ENCODE measurements at regions not wholly inside any gene's neighbourhood (a gene's known extent, or its start where the extent isn't known, plus 50 kb on each side); places are given as distances from the start of the nearest gene placed in this dataset.
"Not testable (repeated sequence)": the region's sequence is repeated elsewhere in the genome, so short reads cannot be mapped to it uniquely, and the experiment has no call there.

DNA sequence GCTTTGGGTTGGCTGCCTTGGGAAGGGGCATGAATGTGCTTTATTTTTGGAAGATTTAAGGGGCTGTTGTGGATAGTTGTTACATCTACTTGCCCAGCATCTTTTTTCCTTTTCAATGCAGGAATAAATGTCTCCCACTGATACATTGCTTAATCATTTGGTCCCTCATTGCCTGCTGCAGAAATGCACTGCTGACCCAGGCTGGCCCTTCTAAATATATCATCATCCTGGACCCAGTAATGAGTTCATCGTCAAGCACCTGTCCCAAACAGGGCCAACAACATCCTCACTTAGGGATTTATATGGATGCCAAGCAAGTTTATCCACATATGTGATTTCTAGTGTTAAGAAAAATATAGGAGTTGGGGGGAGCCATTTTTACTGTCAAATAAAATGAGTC is 67.2 kb downstream of the ASCL1 start:
- no peaks in the 10 kb centered on the region for H3K9me3 Mint-ChIP-seq
- POLR2A ChIA-PET, result no interaction called here
- no peak for DNase-seq
- H3K27me3 ChIP-seq (ENCODE audit: control insufficient read depth in 1 of 2, insufficient read depth in 2 of 2, low read length in 2 of 2), result no peaks in the 10 kb centered on the region
- H3K27ac ChIP-seq (ENCODE audit: low read depth in 1 of 2, low read length in 2 of 2), result no peak overlapping the region
- ATAC-seq (ENCODE audit: poor library complexity), result no peak
- no peaks in the 10 kb centered on the region for H3K4me1 Mint-ChIP-seq (ENCODE audit: low read depth)
- no peaks in the 10 kb centered on the region for H3K4me1 ChIP-seq (ENCODE audit: insufficient read depth, low read length)
- H3K36me3 Mint-ChIP-seq (ENCODE audit: low read depth), result no peaks in the 10 kb centered on the region
- H3K27ac Mint-ChIP-seq, result no peak overlapping the region
- TF ChIP-seq, protein P1, sequence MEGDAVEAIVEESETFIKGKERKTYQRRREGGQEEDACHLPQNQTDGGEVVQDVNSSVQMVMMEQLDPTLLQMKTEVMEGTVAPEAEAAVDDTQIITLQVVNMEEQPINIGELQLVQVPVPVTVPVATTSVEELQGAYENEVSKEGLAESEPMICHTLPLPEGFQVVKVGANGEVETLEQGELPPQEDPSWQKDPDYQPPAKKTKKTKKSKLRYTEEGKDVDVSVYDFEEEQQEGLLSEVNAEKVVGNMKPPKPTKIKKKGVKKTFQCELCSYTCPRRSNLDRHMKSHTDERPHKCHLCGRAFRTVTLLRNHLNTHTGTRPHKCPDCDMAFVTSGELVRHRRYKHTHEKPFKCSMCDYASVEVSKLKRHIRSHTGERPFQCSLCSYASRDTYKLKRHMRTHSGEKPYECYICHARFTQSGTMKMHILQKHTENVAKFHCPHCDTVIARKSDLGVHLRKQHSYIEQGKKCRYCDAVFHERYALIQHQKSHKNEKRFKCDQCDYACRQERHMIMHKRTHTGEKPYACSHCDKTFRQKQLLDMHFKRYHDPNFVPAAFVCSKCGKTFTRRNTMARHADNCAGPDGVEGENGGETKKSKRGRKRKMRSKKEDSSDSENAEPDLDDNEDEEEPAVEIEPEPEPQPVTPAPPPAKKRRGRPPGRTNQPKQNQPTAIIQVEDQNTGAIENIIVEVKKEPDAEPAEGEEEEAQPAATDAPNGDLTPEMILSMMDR (IDR thresholded peaks at IDR 0.05), result no peak
- CTCF ChIA-PET, result no interaction called here
- H3K9me3 ChIP-seq (ENCODE audit: control insufficient read depth in 1 of 2, insufficient read depth in 1 of 2, low read length in 2 of 2), result no peaks in the 10 kb centered on the region
- no peaks in the 10 kb centered on the region for H3K27me3 Mint-ChIP-seq
- H3K36me3 ChIP-seq (ENCODE audit: insufficient read depth, low read length), result no peaks in the 10 kb centered on the region
- intact Hi-C loops (cut with DNase I, micrococcal nuclease), result no loop called here
- no peak overlapping the region for H3K4me3 ChIP-seq (ENCODE audit: low read length)
- no peak overlapping the region for H3K4me3 Mint-ChIP-seq

DNA sequence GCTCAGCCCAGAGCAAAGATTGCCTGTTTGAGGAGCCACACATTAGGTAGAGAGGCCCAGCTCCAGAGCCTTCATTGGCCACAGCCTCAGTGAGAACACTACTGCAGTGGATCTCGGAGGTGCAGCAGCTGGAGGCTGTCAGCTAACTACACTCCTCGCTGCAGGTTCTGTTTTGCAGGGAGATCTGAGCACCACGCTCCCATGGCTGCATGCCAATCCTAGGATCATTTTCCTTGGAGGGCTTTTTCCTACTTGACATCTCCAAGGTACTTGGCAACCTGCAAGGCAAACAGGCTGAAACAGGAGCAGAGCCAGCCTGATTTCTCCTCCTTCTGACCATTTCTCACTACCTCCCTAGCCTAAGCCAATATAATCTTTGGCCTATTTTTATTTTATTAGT is 69.2 kb downstream of the ASCL1 start:
- H3K27ac ChIP-seq (ENCODE audit: low read depth in 1 of 2, low read length in 2 of 2); H3K27me3 ChIP-seq (ENCODE audit: control insufficient read depth in 1 of 2, insufficient read depth in 2 of 2, low read length in 2 of 2); DNase-seq; POLR2A ChIA-PET; H3K27ac Mint-ChIP-seq; H3K36me3 Mint-ChIP-seq (ENCODE audit: low read depth); H3K4me3 Mint-ChIP-seq; H3K4me1 ChIP-seq (ENCODE audit: insufficient read depth, low read length); H3K4me3 ChIP-seq (ENCODE audit: low read length); H3K9me3 Mint-ChIP-seq; ATAC-seq (ENCODE audit: poor library complexity); CTCF ChIA-PET; intact Hi-C loops (cut with DNase I, micrococcal nuclease); H3K9me3 ChIP-seq (ENCODE audit: control insufficient read depth in 1 of 2, insufficient read depth in 1 of 2, low read length in 2 of 2); H3K27me3 Mint-ChIP-seq; H3K4me1 Mint-ChIP-seq (ENCODE audit: low read depth); H3K36me3 ChIP-seq (ENCODE audit: insufficient read depth, low read length): not testable (repeated sequence)

DNA sequence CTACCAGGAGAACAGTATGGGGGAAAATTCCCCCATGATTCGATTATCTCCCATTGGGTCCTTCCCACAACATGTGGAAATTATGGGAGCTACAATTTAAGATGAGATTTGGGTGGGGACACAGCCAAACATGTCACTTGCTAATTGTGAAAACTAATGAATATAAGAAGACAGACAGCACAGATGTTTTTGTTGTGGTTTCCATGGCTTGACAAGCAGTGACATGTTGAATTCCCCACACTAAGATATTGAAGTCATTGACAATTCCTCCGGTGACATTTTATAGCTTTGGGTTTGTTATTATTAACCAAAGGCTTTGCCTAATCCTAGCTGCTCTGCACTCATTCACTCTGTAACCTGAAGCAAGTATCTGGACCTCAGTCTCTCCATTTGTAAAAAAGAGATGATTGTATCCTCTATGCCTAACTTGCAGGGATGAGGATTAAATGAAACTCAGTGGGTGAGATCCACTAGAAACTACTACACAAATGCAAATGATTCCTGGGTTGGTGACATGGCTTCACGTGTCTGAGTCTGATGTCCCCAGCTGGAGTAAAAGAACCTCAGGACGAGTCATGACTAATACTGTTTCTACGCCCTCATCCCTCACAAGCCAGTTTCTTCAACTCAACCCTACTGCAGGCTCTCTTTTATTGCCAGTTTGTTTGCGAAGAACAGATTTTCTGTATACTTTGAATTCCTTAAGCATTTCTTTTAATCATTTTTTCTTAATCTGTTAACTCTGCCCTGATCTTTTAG is 71.6 kb downstream of the ASCL1 start:
- H3K27me3 Mint-ChIP-seq, result no peaks in the 10 kb centered on the region
- no peak overlapping the region for H3K4me3 Mint-ChIP-seq
- no peaks in the 10 kb centered on the region for H3K4me1 Mint-ChIP-seq (ENCODE audit: low read depth)
- ATAC-seq (ENCODE audit: poor library complexity) (no peak), DNase-seq (no peak)
- H3K36me3 ChIP-seq (ENCODE audit: insufficient read depth, low read length), result no peaks in the 10 kb centered on the region
- CTCF ChIA-PET, result no interaction called here
- H3K4me1 ChIP-seq (ENCODE audit: insufficient read depth, low read length), result no peaks in the 10 kb centered on the region
- intact Hi-C loops (cut with DNase I, micrococcal nuclease), result no loop called here
- H3K9me3 Mint-ChIP-seq, result no peaks in the 10 kb centered on the region
- H3K36me3 Mint-ChIP-seq (ENCODE audit: low read depth), result no peaks in the 10 kb centered on the region
- POLR2A ChIA-PET, result no interaction called here
- no peak overlapping the region for H3K27ac ChIP-seq (ENCODE audit: low read depth in 1 of 2, low read length in 2 of 2)
- H3K27me3 ChIP-seq (ENCODE audit: control insufficient read depth in 1 of 2, insufficient read depth in 2 of 2, low read length in 2 of 2), result no peaks in the 10 kb centered on the region
- H3K9me3 ChIP-seq (ENCODE audit: control insufficient read depth in 1 of 2, insufficient read depth in 1 of 2, low read length in 2 of 2), result no peaks in the 10 kb centered on the region
- no peak overlapping the region for H3K27ac Mint-ChIP-seq
- H3K4me3 ChIP-seq (ENCODE audit: low read length), result no peak overlapping the region
- TF ChIP-seq, protein P1 (IDR thresholded peaks at IDR 0.05), result no peak

DNA sequence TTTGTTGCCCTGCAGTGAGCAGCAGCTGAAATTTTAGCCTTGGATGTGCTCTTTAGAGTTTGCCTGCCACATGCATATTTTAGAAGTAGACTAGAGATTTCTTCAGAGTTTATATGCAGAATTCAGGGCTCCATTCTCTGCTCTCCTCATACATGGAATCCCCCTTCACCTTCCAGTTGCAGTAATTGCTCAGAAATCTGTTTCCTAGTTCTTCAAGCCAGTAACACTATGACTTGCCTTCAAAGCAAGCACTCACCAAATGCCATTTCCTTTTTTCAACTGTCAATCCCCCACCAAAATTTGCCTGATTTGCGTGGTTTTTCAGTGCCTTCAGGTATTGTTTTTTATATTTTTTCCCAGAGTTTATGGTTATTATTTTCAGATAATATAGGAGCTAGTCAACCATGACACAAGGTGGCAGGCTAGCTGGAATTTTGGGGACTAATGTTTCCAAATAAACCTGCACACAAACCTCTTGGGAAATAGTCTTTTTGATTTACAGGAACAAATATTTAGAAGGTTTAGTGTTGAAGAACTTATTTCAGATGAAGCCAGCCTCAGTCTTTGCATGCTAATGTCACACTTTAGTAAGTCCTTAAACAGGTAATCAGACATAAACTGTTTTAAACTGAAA is 79.2 kb downstream of the ASCL1 start:
- intact Hi-C loops (cut with DNase I, micrococcal nuclease), result no loop called here
- CTCF ChIA-PET, result no interaction called here
- Histone ChIP-seq H3K4me3 (ENCODE audit: low read length) (no peak overlapping the region), H3K27me3 (ENCODE audit: control insufficient read depth in 1 of 2, insufficient read depth in 2 of 2, low read length in 2 of 2) (no peaks in the 10 kb centered on the region), H3K27ac (ENCODE audit: low read depth in 1 of 2, low read length in 2 of 2) (no peak overlapping the region), H3K9me3 (ENCODE audit: control insufficient read depth in 1 of 2, insufficient read depth in 1 of 2, low read length in 2 of 2) (peaks cover 0 to 4% of the 10 kb centered on the region in 2 experiments), H3K36me3 (ENCODE audit: insufficient read depth, low read length) (no peaks in the 10 kb centered on the region), H3K4me1 (ENCODE audit: insufficient read depth, low read length) (no peaks in the 10 kb centered on the region)
- Mint-ChIP-seq H3K9me3 (no peaks in the 10 kb centered on the region), H3K27ac (no peak overlapping the region), H3K4me1 (ENCODE audit: low read depth) (no peaks in the 10 kb centered on the region), H3K36me3 (ENCODE audit: low read depth) (no peaks in the 10 kb centered on the region), H3K27me3 (peaks cover 6% of the 10 kb centered on the region), H3K4me3 (no peak overlapping the region)
- POLR2A ChIA-PET, result no interaction called here
- TF ChIP-seq, protein P1 (IDR thresholded peaks at IDR 0.05), result no peak
- DNase-seq (no peak), ATAC-seq (ENCODE audit: poor library complexity) (no peak)
